HG03066 (cell line): ENCODE measurements at regions not wholly inside any gene's neighbourhood (a gene's known extent, or its start where the extent isn't known, plus 50 kb on each side); places are given as distances from the start of the nearest gene placed in this dataset.

Source experiments
- ATAC-seq: cut with Tn5 transposase; IDR thresholded peaks from one replicate; pipeline ENCODE4 v1.9.1; 2021; ENCODE audit warnings: low read depth; ENCODE audit not compliant: unreplicated experiment

DNA sequence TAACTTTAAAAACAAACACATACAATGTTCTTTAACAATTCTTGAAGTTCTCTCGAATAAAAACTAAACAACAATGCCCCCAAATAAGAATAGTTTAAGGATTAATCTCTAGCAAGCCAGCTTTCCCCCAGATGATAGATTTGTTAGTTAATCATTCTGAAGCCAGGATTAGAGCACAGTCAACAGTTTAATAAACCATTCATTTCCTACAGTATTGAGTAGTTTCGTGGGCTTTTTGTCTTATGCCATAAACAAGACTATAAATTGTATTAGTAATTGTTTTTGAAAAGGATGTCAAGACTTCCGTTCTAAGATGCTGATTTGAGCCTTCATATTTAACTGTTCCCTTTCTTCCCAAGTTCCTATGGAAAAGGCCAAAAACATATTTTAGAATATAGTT, 136.6 kb downstream of the PIK3R1 start:
- ATAC-seq = no peak

DNA sequence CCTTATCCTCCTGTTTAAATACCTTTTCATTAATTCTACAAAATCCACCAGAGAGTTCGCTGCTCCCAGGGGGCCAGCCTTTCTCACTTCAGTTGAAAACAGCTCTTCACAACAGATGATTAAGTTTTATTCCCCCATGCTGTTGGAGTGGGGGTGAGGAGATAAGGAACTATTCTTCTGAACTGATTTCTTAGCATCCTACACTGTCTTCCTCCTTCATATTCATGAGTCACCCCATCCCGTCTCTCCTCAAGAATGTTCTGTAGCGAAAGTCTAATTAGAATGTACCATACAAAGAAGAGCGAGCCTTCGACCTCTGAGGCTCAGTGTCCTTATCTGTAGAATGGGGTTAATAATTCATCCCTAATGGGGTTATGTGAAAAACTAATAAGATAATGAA, 138.0 kb downstream of the PIK3R1 start:
- no peak for ATAC-seq

DNA sequence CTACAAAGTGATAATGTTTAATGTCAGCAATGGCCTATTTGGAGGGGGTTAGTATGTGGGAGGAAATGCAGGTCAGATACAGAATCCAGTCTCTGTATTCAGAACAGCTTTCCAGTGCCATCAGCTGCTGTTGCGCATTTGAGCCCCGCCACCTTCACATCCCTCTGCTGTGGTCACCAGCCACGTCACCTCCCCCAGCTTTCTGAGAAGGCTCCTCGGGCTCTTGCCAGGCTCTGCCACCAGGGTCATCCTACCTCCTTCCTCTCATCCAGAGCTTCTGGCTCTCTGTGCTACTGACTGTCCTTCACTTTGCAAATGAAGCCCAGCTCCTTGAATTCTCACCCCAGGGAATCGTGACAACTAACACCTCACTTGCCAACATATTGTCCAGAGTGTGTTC, 138.8 kb downstream of the PIK3R1 start:
- ATAC-seq = no peak

DNA sequence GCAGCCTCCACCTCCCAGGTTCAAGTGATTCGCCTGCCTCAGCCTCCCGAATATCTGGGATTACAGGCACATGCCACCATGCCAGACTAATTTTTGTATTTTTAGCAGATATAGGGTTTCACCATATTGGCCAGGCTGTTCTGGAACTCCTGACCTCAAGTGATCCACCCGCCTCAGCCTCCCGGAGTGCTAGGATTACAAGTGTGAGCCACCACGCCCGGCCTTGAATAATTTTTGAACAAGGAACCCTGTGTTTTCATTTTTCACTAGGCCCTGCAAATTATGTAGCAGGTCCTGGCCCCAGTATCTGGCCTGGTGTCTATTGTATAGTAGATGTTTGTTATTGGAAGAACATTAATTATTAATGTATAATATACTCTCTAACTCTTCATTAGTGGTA, 140.7 kb downstream of the PIK3R1 start:
- ATAC-seq = no peak

DNA sequence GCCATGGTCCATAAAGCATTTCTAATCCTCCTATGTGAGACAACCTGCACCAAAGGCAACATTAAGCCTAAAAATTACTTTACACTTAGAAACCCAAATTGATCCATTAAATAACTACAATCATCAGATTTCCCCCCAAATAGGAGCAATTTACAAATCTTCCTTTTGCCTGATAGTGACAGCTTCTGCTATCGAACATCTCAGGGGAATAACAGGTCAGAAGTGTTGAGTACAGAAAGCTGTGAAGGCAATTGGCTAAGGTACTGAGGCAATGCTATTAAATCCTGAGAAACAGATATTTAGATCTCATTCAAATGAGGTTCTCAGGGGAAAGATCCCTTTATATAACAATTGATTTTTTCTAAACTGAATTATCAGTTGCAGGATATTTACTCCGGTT, 141.1 kb downstream of the PIK3R1 start:
- no peak for ATAC-seq

- ATAC-seq = no peak
Measured at GRCh38 chr5:68359699-68360098, 144.1 kb downstream of the PIK3R1 start.

- ATAC-seq = no peak
Measured at GRCh38 chr5:68362331-68362730, 146.8 kb downstream of the PIK3R1 start.

DNA sequence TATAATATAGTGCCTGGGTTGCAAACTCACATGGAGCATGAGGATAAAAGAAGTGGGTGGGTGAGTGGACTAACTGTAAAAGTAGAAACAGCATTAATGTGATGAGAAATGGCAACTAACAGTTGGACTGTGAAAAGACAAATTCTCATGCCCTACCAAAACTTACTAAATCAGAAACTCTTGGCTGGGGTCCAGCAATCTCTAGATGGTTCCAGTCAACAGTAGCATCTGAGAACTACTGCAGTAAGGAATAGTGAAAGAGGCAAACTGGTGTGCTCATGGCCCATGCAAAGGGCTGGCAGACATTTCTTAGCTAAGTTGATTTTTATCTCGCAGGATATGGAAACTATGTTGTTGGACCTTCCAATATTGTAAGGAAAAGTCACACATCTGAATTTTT, 150.3 kb downstream of the PIK3R1 start:
- ATAC-seq = no peak

GRCh38 chr5:68367287-68367686, 151.7 kb downstream of the PIK3R1 start:
- no peak for ATAC-seq

DNA sequence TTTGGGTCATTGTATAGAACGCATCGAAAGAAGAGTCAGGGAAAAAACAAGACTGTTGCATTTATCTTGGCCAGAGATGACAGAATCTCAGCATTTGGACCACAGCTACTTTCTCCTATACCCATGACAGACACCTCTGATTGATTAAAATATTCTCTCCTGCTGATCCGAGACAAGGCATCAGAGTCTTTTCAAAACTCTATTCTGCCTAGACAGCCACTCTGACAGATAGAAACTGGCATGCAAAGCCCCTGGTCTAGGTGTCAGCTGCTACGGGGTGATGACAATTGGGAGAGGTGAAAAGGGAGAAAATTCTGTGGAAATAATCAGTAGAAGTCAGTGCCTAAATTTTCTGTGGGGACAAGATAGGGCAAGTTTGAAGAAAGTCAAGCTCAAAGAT, 152.2 kb downstream of the PIK3R1 start:
- no peak for ATAC-seq

GRCh38 chr5:68368311-68369022, 152.9 kb downstream of the PIK3R1 start:
- no peak for ATAC-seq

DNA sequence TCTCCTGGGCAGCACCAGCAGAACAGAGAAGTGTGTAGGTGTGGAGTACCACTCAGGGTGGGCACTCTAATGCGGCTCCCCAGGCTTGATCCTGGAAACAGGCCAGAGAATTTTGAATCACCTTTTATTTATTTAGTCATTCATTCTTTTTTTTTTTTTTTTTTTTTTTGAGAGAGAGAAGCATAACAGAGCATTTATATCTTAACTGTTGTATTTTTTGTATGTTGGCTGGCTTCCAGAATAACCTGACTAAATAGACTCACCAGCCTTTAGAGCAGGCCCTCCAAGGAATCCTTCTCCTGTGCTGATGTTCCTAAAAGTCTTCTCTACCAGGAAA, 153.4 kb downstream of the PIK3R1 start:
- ATAC-seq = no peak

- peak; percentile 80 for ATAC-seq
Measured at GRCh38 chr5:68369457-68370125, 154.0 kb downstream of the PIK3R1 start.

DNA sequence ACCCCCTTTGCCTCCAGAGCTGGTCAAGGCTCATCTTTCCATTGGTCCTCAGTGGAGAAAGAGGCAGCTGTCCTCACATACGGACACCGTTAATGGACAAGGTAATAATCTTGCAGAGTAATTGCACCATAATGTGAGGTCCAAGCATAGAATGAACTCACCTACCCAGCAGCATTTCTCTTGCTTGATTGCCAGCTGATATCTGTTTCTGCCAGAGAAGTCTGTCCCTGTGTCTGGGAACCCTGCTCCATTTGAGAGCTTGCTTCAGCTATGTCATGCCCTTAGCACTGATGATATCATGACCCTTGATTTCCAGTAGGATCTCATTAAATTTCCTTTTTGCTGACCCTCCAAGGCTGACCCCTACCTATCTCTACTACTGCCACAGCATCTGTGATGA, 154.6 kb downstream of the PIK3R1 start:
- no peak for ATAC-seq

DNA sequence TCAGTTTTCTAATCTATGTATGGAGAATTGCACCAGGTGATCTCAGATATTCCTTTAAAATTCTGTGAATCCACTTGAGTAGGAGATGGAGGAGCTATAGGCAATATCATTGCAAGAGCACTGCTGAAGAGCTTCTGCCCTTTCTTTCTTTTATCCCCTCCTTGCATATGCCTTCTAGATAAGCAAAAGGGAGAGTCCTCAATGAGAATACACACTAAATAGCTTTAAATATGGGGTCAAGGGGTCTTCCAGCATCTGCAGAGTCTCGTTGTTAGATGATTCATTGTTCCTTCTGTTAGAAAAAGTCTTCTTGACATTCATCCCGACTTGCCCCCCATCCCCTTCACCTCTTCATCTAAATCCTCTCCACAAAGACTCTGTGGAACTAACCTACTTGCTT, 156.1 kb downstream of the PIK3R1 start:
- ATAC-seq = no peak

GRCh38 chr5:68372161-68372560, 156.6 kb downstream of the PIK3R1 start:
- ATAC-seq = no peak

GRCh38 chr5:68373050-68373449, 157.5 kb downstream of the PIK3R1 start:
- ATAC-seq = no peak

DNA sequence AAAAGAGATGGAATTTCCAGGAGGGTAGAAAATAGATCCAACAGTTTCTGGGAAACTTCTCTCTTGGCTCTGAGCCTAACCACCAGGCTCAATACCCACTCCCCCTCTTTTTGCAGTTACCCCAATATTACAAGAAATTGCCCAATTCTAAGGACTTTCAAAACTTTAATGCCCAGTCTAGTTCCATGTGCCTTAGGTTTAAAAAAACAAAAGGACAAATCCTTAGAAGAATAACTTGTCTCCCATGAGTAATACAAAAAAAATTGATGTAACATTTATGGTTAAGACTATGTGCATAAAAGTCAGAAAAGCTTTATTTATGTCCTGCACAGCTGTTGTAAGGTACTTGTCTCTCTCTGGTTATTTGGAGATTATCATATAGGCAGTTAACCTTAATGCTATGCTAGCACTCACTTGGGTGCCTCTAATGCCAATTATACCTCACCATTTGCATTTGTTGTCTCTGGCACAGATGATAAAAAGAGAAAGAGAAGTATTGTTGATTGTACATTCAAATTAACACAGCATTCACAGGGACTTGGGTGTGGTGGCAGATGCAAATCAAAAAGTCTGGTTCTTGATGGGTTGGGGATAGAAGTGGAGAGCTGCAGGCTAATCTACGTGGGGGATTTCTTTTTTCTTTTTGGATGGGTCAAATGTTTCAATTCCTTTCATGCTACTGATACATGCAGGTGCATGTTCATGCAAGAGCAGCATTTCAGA, 159.4 kb downstream of the PIK3R1 start:
- no peak for ATAC-seq

GRCh38 chr5:68375540-68375939, 160.0 kb downstream of the PIK3R1 start:
- no peak for ATAC-seq

DNA sequence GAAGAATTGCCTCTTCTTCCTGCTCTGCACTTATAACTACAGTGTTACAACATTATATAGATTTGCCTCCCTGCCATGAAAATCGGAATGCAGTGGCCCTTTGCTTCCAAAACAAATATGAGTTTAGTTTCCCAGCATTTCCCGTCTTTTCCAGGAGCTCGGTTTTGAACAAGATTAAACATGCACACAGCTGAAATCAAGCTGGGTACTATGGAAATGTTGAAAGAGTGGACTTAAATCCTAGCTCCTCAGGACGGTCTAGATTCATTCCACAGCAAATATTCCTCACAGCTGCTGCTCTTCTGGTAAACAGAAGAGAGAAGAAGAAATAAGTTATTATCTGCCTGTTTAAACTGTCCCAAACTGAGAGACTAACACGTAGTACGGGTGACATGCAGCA, 161.4 kb downstream of the PIK3R1 start:
- no peak for ATAC-seq

DNA sequence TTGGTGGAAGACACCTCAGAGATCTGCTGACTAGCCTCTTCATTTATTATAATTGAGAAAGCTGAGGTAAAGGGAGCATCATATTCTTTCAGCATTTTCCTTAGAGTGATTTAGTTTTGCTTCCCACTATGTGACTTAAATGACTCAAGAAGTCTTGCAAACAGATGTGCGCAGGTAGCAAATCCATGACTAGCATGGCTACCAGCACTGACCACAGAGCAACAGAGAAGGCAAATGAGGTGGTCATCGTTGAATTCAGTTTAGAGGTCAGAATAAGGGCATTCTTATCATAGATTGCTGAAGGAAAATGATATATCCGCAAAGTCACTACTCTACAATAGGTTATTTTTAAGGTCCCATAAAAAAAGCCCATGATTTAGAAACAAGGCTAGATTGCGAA, 162.2 kb downstream of the PIK3R1 start:
- ATAC-seq = no peak
